NCI-H1105 (cell line): ENCODE measurements at regions not wholly inside any gene's neighbourhood (a gene's known extent, or its start where the extent isn't known, plus 50 kb on each side); places are given as distances from the start of the nearest gene placed in this dataset.
"Not testable (repeated sequence)": the region's sequence is repeated elsewhere in the genome, so short reads cannot be mapped to it uniquely, and the experiment has no call there.

Source experiments
- DNase-seq: peaks from one replicate; lab custom pipeline; 2025; lab: John Stamatoyannopoulos, UW

- no peak for DNase-seq
Measured at GRCh38 chr5:68067976-68068603, 147.5 kb upstream of the PIK3R1 start.

- DNase-seq: no peak
Measured at GRCh38 chr5:68067291-68067690, 148.3 kb upstream of the PIK3R1 start.

- DNase-seq: no peak
Measured at GRCh38 chr5:68066277-68066955, 149.1 kb upstream of the PIK3R1 start.

GRCh38 chr5:68065321-68065720 is 150.2 kb upstream of the PIK3R1 start:
- not testable (repeated sequence) for DNase-seq

GRCh38 chr5:68060382-68060781 is 155.2 kb upstream of the PIK3R1 start:
- DNase-seq: no peak

- no peak for DNase-seq
Measured at GRCh38 chr5:68057191-68057590, 158.4 kb upstream of the PIK3R1 start.

GRCh38 chr5:68055686-68056085 is 159.9 kb upstream of the PIK3R1 start:
- no peak for DNase-seq

GRCh38 chr5:68054638-68055037 is 160.9 kb upstream of the PIK3R1 start:
- peak; percentile 13 for DNase-seq

- no peak for DNase-seq
Measured at GRCh38 chr5:68053202-68053601, 162.4 kb upstream of the PIK3R1 start.

GRCh38 chr5:68049053-68049713 is 166.4 kb upstream of the PIK3R1 start:
- DNase-seq: no peak

GRCh38 chr5:68048516-68048915 is 167.0 kb upstream of the PIK3R1 start:
- DNase-seq: no peak

GRCh38 chr5:68048054-68048453 is 167.5 kb upstream of the PIK3R1 start:
- DNase-seq: not testable (repeated sequence)

- DNase-seq: no peak
Measured at GRCh38 chr5:68047035-68047434, 168.5 kb upstream of the PIK3R1 start.

- no peak for DNase-seq
Measured at GRCh38 chr5:68046445-68046844, 169.1 kb upstream of the PIK3R1 start.

- DNase-seq: no peak
Measured at GRCh38 chr5:68041293-68041692, 174.3 kb upstream of the PIK3R1 start.

GRCh38 chr5:68037546-68037945 is 178.0 kb upstream of the PIK3R1 start:
- DNase-seq: no peak

GRCh38 chr5:68033961-68034571 is 181.5 kb upstream of the PIK3R1 start:
- DNase-seq: no peak

GRCh38 chr5:68033029-68033428 is 182.5 kb upstream of the PIK3R1 start:
- no peak for DNase-seq

- DNase-seq: no peak
Measured at GRCh38 chr5:68032216-68032762, 183.3 kb upstream of the PIK3R1 start.

GRCh38 chr5:68028131-68028727 is 187.3 kb upstream of the PIK3R1 start:
- DNase-seq: no peak

- DNase-seq: no peak
Measured at GRCh38 chr5:68027519-68027918, 188.0 kb upstream of the PIK3R1 start.
